ENCODE measurements at regions not wholly inside any gene's neighbourhood (a gene's known extent, or its start where the extent isn't known, plus 50 kb on each side); places are given as distances from the start of the nearest gene placed in this dataset.

- no peak for DNase-seq
Measured at GRCh38 chr1:99170516-99170915, 93.8 kb upstream of the PLPPR4 start.

GRCh38 chr1:99171184-99171813 is 93.0 kb upstream of the PLPPR4 start:
- DNase-seq: no peak

- no peak for DNase-seq
Measured at GRCh38 chr1:99173282-99173681, 91.0 kb upstream of the PLPPR4 start.

GRCh38 chr1:99173900-99174299 is 90.4 kb upstream of the PLPPR4 start:
- DNase-seq: no peak

- DNase-seq: no peak
Measured at GRCh38 chr1:99176753-99177152, 87.5 kb upstream of the PLPPR4 start.

GRCh38 chr1:99177465-99177864 is 86.8 kb upstream of the PLPPR4 start:
- no peak for DNase-seq

GRCh38 chr1:99180343-99180808 is 83.9 kb upstream of the PLPPR4 start:
- peak; percentile 52 to 85 for DNase-seq

- no peak for DNase-seq
Measured at GRCh38 chr1:99180915-99181314, 83.4 kb upstream of the PLPPR4 start.

- no peak for DNase-seq
Measured at GRCh38 chr1:99181892-99182291, 82.4 kb upstream of the PLPPR4 start.

- DNase-seq: no peak
Measured at GRCh38 chr1:99185196-99185595, 79.1 kb upstream of the PLPPR4 start.

- no peak for DNase-seq
Measured at GRCh38 chr1:99193431-99193830, 70.9 kb upstream of the PLPPR4 start.

GRCh38 chr1:99198393-99198792 is 65.9 kb upstream of the PLPPR4 start:
- no peak for DNase-seq

- DNase-seq: no peak
Measured at GRCh38 chr1:99207216-99207615, 57.1 kb upstream of the PLPPR4 start.
